GM13977 (cell line): ENCODE measurements at regions not wholly inside any gene's neighbourhood (a gene's known extent, or its start where the extent isn't known, plus 50 kb on each side); places are given as distances from the start of the nearest gene placed in this dataset.
"Not testable (repeated sequence)": the region's sequence is repeated elsewhere in the genome, so short reads cannot be mapped to it uniquely, and the experiment has no call there.

Source experiments
- DNase-seq: peaks from one replicate; pipeline ENCODE4 v3.0.0; 2012; ENCODE audit warnings: low spot score
- CTCF ChIP-seq: IDR thresholded peaks from 2 replicates; pipeline ENCODE4 v1.5.1; 2012; ENCODE audit warnings: mild to moderate bottlenecking, control low read depth; ENCODE audit not compliant: insufficient read depth; ENCODE audit errors: extremely low read depth, missing control alignments
- in situ Hi-C: fragments of 300-500 bp; cut with MboI; formaldehyde crosslinking; loops from one replicate; pipeline ENCODE4 v1.12.0; 2022; ENCODE audit warnings: low sequenced_read_pairs, low pct_unique_long_range_greater_than_20kb, mixed read lengths, inconsistent platforms; ENCODE audit not compliant: unreplicated experiment

DNA sequence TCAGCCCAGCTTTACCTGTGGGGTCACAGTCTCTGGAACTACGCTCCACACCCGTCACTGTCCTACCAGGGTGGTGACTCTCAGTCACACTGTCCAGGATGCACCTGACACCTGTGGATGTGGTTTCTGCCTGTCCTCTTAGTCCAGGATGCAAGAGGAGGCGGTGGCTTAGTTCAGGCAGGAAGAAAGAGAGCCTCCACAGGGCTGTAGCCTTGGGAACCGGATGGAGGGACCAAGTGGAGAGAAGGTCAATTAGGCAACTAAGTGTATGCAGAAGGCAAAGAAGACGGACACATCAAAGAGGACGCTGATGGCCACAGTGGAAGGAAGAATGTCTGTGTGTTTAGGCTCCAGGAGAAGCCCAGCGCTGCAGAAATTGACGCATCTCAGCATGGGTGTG is 153.9 kb upstream of the IRF2BP2 start:
- in situ Hi-C loops: loop anchor here (25.0 kb wide), 1 partner anchor 277 kb away; the partner anchor contains the start of gene TARBP1
- DNase-seq: no peak
- no peak for TF ChIP-seq CTCF

DNA sequence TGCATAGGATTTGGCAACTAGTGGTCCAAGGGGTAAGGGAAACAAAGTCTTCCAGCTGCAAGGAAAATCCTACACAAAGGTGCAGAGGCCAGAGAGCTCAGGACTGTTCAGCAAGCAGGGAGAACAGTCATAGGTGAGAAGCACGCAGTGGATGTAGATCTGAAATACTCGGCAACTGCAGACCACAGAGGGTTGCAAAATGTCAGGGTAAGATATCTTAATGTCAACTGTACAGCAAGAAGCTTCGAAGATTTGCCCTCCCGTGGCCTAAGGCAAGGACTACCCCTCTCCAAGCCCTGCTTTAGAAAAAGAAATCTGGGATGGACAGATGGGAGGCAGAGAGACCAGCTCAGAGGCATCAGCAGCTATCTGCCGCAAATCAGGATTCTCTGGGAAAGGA is 153.4 kb upstream of the IRF2BP2 start:
- DNase-seq: no peak
- in situ Hi-C loops: loop anchor here (25.0 kb wide), 1 partner anchor 276 kb away; the partner anchor contains the start of gene TARBP1
- no peak for TF ChIP-seq CTCF

- in situ Hi-C loops: loop anchor here (25.0 kb wide), 1 partner anchor 275 kb away; the partner anchor contains the start of gene TARBP1
- DNase-seq: not testable (repeated sequence)
These were observed 152.1 kb upstream of the IRF2BP2 start for GRCh38 chr1:234762127-234762526.

- in situ Hi-C loops: loop anchor here (25.0 kb wide), 1 partner anchor 273 kb away; the partner anchor contains the start of gene TARBP1
- TF ChIP-seq CTCF: no peak
- DNase-seq: no peak
These were observed 150.3 kb upstream of the IRF2BP2 start for GRCh38 chr1:234760303-234760723.

DNA sequence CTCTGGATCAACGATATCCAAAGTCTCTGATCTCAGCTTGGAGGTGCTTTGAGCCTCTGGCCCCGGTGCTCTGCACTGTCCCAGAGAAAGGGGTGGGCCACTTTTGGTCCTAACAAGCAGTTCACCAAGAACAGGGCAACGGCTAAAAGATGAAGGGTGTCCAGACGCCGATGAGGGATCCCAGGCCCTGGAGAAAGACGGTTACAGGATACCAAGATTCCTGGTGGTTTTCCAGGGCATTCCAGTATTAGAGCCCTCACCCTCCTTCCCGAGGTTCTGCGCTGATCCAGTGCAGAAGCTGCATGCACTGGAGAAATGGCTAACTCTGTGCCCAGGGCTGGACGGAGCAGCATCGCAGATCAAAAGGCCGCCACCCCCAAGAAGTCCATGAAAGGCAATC is 149.9 kb upstream of the IRF2BP2 start:
- TF ChIP-seq CTCF: no peak
- no peak for DNase-seq
- in situ Hi-C loops: loop anchor here (25.0 kb wide), 1 partner anchor 273 kb away; the partner anchor contains the start of gene TARBP1

- TF ChIP-seq CTCF: no peak
- in situ Hi-C loops: loop anchor here (25.0 kb wide), 1 partner anchor 272 kb away; the partner anchor contains the start of gene TARBP1
- no peak for DNase-seq
These were observed 148.9 kb upstream of the IRF2BP2 start for GRCh38 chr1:234758851-234759250.

DNA sequence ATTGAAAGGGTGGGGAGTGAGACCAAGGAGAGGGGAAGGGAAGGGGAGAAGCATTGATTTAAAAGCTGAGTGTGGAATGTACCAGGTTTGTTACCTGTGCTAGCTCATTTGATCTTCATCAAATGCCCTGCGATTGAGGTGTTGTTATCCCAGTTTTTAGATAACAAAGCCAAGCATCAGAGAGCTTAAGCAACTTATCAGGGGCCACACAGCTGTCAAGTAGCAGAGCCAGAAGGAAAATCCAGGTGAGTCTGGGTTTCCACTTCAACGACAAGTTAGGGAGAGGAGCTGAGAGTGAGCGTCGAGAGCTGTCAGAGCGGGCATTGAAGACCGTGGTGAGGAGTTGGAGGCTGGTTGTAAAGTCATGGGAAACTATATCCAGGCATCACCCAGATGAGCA is 146.9 kb upstream of the IRF2BP2 start:
- in situ Hi-C loops: loop anchor here (25.0 kb wide), 1 partner anchor 270 kb away; the partner anchor contains the start of gene TARBP1
- no peak for TF ChIP-seq CTCF
- no peak for DNase-seq
